HEK293T (cell line): ENCODE measurements at regions not wholly inside any gene's neighbourhood (a gene's known extent, or its start where the extent isn't known, plus 50 kb on each side); places are given as distances from the start of the nearest gene placed in this dataset.

ENCODE experiments used
- CTCF ChIA-PET: fragments of 350-600 bp; formaldehyde crosslinking; extraction: SDS; loops from one replicate; lab custom pipeline; 2021; ENCODE audit warnings: antibody characterized with exemption, inconsistent platforms; lab: Yijun Ruan, JAX
- POLR2A ChIA-PET: fragments of 350-600 bp; formaldehyde crosslinking; extraction: SDS; loops from one replicate; lab custom pipeline; 2020; ENCODE audit warnings: antibody characterized with exemption, inconsistent platforms; lab: Yijun Ruan, JAX
- DNase-seq: peaks from one replicate; pipeline ENCODE4 v3.0.0; 2012; ENCODE audit warnings: mixed read lengths; ENCODE audit errors: extremely low spot score
- ARNT ChIP-seq: fragments of 450-650 bp; IDR thresholded peaks from 2 replicates; pipeline ENCODE4 v1.6.1; 2017; ENCODE audit warnings: mild to moderate bottlenecking
- BHLHE40 ChIP-seq: fragments of 450-650 bp; IDR thresholded peaks from 2 replicates; pipeline ENCODE4 v1.6.1; 2016; ENCODE audit warnings: mild to moderate bottlenecking, moderate library complexity, borderline replicate concordance
- CTBP1 ChIP-seq: fragments of 450-650 bp; IDR thresholded peaks from 2 replicates; pipeline ENCODE4 v1.6.1; 2016; ENCODE audit warnings: borderline replicate concordance
- ELF4 ChIP-seq: fragments of 450-650 bp; IDR thresholded peaks from 2 replicates; pipeline ENCODE4 v1.6.1; 2017; ENCODE audit warnings: antibody characterized with exemption
- FOXA1 ChIP-seq: fragments of 450-650 bp; IDR thresholded peaks from 2 replicates; pipeline ENCODE4 v1.6.1; 2016; ENCODE audit warnings: mild to moderate bottlenecking
- FOXK2 ChIP-seq: fragments of 450-650 bp; IDR thresholded peaks from 2 replicates; pipeline ENCODE4 v1.6.1; 2016; ENCODE audit warnings: mild to moderate bottlenecking
- FOXM1 ChIP-seq: fragments of 450-650 bp; IDR thresholded peaks from 2 replicates; pipeline ENCODE4 v1.6.1; 2017; ENCODE audit warnings: mild to moderate bottlenecking, borderline replicate concordance
- HDGF ChIP-seq: fragments of 450-650 bp; IDR thresholded peaks from 2 replicates; pipeline ENCODE4 v1.6.1; 2017; ENCODE audit warnings: antibody characterized with exemption, borderline replicate concordance
- L3MBTL2 ChIP-seq: fragments of 450-650 bp; conservative IDR thresholded peaks from 2 replicates; pipeline ENCODE4 v1.6.1; 2016; ENCODE audit warnings: mild to moderate bottlenecking
- LEF1 ChIP-seq: fragments of 450-650 bp; IDR thresholded peaks from 2 replicates; pipeline ENCODE4 v1.6.1; 2017; ENCODE audit warnings: mild to moderate bottlenecking, borderline replicate concordance
- NFRKB ChIP-seq: fragments of 450-650 bp; IDR thresholded peaks from 2 replicates; pipeline ENCODE4 v1.6.1; 2016; ENCODE audit warnings: mild to moderate bottlenecking, moderate library complexity
- PKNOX1 ChIP-seq: fragments of 450-650 bp; IDR thresholded peaks from 2 replicates; pipeline ENCODE4 v1.6.1; 2016
- SP1 ChIP-seq: fragments of 450-650 bp; IDR thresholded peaks from 2 replicates; pipeline ENCODE4 v1.6.1; 2017
- SUZ12 ChIP-seq: fragments of 450-650 bp; IDR thresholded peaks from 2 replicates; pipeline ENCODE4 v1.6.1; 2016; ENCODE audit warnings: mild to moderate bottlenecking
- TARDBP ChIP-seq: fragments of 450-650 bp; IDR thresholded peaks from 2 replicates; pipeline ENCODE4 v1.6.1; 2016
- ZNF384 ChIP-seq: fragments of 450-650 bp; IDR thresholded peaks from 2 replicates; pipeline ENCODE4 v1.6.1; 2016

- DNase-seq: no peak
- TF ChIP-seq SP1: no peak
- no peak for TF ChIP-seq ZNF384
- TF ChIP-seq TARDBP: no peak
- TF ChIP-seq FOXM1: no peak
- TF ChIP-seq CTBP1: no peak
- CTCF ChIA-PET: no interaction called here
These were observed 249.8 kb upstream of the AKR1E2 start for GRCh38 chr10:4576206-4576605.

GRCh38 chr10:4569151-4569550 is 256.9 kb upstream of the AKR1E2 start:
- ChIA-PET CTCF (no interaction called here), POLR2A (no interaction called here)
- TF ChIP-seq HDGF (no peak), FOXM1 (no peak), ZNF384 (no peak), FOXA1 (no peak), L3MBTL2 (no peak), TARDBP (no peak), BHLHE40 (no peak), FOXK2 (no peak), ELF4 (no peak), PKNOX1 (no peak), LEF1 (no peak), SUZ12 (no peak), ARNT (no peak), CTBP1 (no peak), NFRKB (no peak)
- DNase-seq: no peak

More at GRCh38 chr10:4576206-4576605, 249.8 kb upstream of the AKR1E2 start:
- POLR2A ChIA-PET: no interaction called here

GRCh38 chr10:4568731-4569130 is 257.3 kb upstream of the AKR1E2 start:
- TF ChIP-seq ZNF384 (no peak), PKNOX1 (no peak), FOXA1 (no peak), NFRKB (no peak), CTBP1 (no peak), SP1 (no peak), FOXM1 (no peak), LEF1 (no peak)
- DNase-seq: no peak
- ChIA-PET CTCF (no interaction called here), POLR2A (no interaction called here)

- POLR2A ChIA-PET: interaction anchor here (0.5 kb wide), 1 partner anchor 129 kb away, joined by 3 read pairs; no protein-coding TSS in a partner anchor
- no peak for DNase-seq
- TF ChIP-seq LEF1 (no peak), SUZ12 (no peak), ZNF384 (no peak), TARDBP (no peak), BHLHE40 (no peak), HDGF (no peak)
- CTCF ChIA-PET: no interaction called here
These were observed 257.9 kb upstream of the AKR1E2 start for GRCh38 chr10:4568086-4568485.

- POLR2A ChIA-PET: interaction anchor here (0.5 kb wide), 1 partner anchor 129 kb away, joined by 3 read pairs; no protein-coding TSS in a partner anchor
- CTCF ChIA-PET: no interaction called here
- TF ChIP-seq TARDBP: no peak
- TF ChIP-seq FOXM1: no peak
- no peak for DNase-seq
These were observed 258.4 kb upstream of the AKR1E2 start for GRCh38 chr10:4567637-4568036.

GRCh38 chr10:4566011-4566410 is 260.0 kb upstream of the AKR1E2 start:
- no peak for DNase-seq
- POLR2A ChIA-PET: no interaction called here
- CTCF ChIA-PET: no interaction called here
- no peak for TF ChIP-seq SUZ12
- no peak for TF ChIP-seq ZNF384
- no peak for TF ChIP-seq NFRKB
- no peak for TF ChIP-seq CTBP1
- no peak for TF ChIP-seq FOXK2
- no peak for TF ChIP-seq FOXA1
- no peak for TF ChIP-seq TARDBP
- no peak for TF ChIP-seq HDGF
- TF ChIP-seq L3MBTL2: no peak
- no peak for TF ChIP-seq ELF4

- ChIA-PET POLR2A (interaction anchor here (0.5 kb wide), 1 partner anchor 515 kb away, joined by 3 read pairs; no protein-coding TSS in a partner anchor), CTCF (no interaction called here)
- no peak for TF ChIP-seq L3MBTL2
- TF ChIP-seq NFRKB: no peak
- no peak for TF ChIP-seq PKNOX1
- TF ChIP-seq SP1: no peak
- no peak for TF ChIP-seq LEF1
- TF ChIP-seq BHLHE40: no peak
- no peak for TF ChIP-seq TARDBP
- TF ChIP-seq SUZ12: no peak
- no peak for TF ChIP-seq FOXA1
- no peak for TF ChIP-seq ARNT
- no peak for TF ChIP-seq CTBP1
- TF ChIP-seq ZNF384: no peak
- TF ChIP-seq HDGF: no peak
- no peak for TF ChIP-seq FOXM1
- no peak for TF ChIP-seq FOXK2
- DNase-seq: no peak
These were observed 264.7 kb upstream of the AKR1E2 start for GRCh38 chr10:4561296-4561695.

- no peak for TF ChIP-seq LEF1
- TF ChIP-seq BHLHE40: no peak
- no peak for TF ChIP-seq CTBP1
- DNase-seq: no peak
- POLR2A ChIA-PET: no interaction called here
- CTCF ChIA-PET: no interaction called here
These were observed 268.5 kb upstream of the AKR1E2 start for GRCh38 chr10:4557469-4557868.
